ENCODE measurements at regions not wholly inside any gene's neighbourhood (a gene's known extent, or its start where the extent isn't known, plus 50 kb on each side); places are given as distances from the start of the nearest gene placed in this dataset.

DNA sequence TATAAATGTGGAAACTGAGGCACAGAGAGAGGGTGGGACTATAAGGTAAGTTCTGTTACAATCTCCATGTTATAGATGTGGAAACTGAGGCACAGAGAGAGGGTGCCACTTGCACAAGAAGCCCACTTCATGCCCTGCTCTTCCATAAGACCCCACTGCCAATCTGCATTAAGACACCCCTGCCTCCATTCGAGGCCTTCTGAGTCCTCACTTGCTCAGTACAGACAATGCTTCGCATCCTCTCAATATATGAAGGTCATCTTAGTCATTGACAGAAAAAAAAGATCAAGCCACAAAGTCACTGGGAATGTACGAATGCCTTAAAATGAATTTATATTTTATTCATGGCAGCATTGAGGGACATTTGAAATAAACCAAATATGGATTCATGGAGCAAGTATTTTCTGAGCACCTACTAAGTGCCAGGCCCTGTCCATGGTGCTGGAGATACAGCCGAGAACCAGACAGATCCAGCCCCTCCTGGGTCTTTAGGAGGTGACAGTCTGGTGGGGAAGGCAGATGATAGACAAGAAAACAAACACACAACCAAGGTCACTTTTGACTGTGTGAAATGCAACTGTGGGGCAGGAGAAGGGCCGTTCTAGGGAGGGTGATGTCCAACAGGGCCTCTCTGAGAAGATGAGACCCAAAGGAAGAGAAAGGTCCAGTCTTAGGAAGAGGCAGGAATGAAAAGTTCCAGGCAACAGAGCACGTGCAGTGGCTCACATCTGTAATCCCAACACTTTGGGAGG lies 92.5 kb upstream of the PTPN1 start:
- no peak for DNase-seq (ENCODE audit: low read depth)

- DNase-seq (ENCODE audit: low read depth): no peak
These were observed 91.1 kb upstream of the PTPN1 start for GRCh38 chr20:50418890-50419642.

GRCh38 chr20:50420380-50420779 lies 89.8 kb upstream of the PTPN1 start:
- no peak for DNase-seq (ENCODE audit: low read depth)

GRCh38 chr20:50421356-50422340 lies 88.5 kb upstream of the PTPN1 start:
- no peak for DNase-seq (ENCODE audit: low read depth)

DNA sequence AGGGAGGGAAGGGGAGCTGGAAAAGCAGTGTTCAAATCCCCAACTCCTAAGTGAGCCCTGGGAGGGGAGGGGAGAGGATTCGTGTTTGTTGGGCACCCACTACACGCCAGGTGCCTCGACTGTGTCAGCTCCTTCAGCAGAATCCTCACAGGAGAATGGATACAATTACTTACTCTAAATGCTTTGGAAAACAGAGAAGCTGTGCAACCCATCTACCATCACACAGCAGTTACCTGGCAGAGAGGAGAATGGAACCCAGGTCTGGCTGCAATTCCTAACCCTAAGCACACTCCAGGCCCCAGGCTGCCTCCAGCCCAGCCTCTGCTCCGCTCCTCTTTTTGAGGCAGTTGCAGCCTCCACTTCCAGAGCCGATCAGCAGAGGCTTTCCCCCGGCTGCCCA lies 86.4 kb upstream of the PTPN1 start:
- DNase-seq (ENCODE audit: low read depth): no peak

GRCh38 chr20:50425076-50425475 lies 85.1 kb upstream of the PTPN1 start:
- no peak for DNase-seq (ENCODE audit: low read depth)

DNA sequence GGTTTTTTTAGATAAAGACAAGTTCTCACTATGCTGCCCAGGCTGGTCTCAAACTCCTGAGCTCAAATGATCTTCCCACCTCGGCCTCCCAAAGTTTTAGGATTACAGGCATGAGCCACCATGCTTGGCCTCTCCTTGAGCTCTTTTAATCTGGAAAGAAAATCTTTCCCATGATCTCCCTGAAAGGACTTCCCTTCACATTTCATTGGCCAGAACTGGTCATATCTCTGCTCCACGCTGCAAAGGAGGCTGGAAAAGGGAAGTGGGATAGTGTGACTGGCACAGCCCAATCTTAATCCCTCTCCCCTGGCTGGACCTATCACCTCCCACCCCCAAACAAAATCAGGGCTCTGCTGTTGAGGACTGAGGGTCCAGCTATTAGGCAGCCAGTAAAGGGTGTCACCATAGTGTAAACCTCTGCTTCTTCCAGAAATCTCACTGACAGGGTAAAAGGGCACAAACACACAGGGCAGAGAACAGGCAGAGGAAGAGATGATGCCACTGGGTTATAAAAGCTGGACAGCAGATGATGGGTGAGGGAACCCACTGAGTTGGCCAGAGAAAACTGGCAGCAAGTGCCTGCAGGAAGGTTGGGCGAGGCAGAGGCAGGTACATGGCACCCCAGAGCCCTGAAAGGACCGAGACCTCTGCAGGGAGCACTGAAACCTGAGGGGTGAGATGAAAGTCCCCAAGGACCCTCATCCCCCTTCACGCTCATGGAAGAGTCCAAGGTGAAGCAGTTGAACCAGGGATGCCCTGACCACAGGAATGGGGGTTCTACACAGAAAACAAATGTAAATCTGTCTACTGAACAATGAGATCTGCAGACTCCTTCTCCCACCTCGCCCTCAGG lies 83.1 kb upstream of the PTPN1 start:
- no peak for DNase-seq (ENCODE audit: low read depth)

- peak; percentile 46 for DNase-seq (ENCODE audit: low read depth)
These were observed 82.5 kb upstream of the PTPN1 start for GRCh38 chr20:50427719-50428083.

GRCh38 chr20:50428097-50428828 lies 81.9 kb upstream of the PTPN1 start:
- DNase-seq (ENCODE audit: low read depth): no peak

- DNase-seq (ENCODE audit: low read depth): no peak
These were observed 80.8 kb upstream of the PTPN1 start for GRCh38 chr20:50429412-50429811.

DNA sequence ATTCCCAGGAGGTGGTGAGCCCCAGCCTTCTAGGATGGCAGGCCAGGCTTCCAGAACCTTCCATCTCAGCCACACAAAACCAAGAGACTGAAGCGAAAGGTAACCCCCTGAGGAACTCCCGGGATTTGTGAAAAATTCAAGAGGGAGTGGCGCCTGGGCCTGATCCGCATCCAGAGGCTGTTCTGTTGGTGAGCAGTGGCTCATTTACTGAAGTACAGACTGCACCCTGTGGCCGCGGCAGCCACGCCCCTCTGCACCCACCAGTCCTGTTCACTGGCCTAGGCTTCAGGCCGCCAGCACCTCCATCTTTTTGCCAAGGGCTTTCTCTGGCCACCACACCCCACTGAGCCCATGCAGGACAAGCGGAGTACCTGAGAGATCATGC lies 79.1 kb upstream of the PTPN1 start:
- no peak for DNase-seq (ENCODE audit: low read depth)

GRCh38 chr20:50433001-50433761 lies 77.0 kb upstream of the PTPN1 start:
- no peak for DNase-seq (ENCODE audit: low read depth)

DNA sequence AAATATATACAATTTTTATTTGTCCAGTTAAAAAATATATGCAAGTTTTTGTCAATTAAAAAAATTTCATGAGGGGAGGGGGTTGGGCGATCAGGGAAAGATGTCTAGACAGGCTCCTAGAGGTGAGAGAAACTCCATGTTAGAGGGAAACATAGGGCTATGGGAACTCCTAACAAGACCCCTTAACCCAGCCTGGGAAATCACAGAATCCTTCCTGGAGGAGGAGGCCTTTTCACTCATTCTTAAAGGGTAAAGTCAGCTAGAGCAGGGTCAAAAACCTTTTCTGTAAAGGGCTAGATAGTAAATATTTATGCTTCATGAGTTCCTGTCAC lies 75.9 kb upstream of the PTPN1 start:
- DNase-seq (ENCODE audit: low read depth): no peak

DNA sequence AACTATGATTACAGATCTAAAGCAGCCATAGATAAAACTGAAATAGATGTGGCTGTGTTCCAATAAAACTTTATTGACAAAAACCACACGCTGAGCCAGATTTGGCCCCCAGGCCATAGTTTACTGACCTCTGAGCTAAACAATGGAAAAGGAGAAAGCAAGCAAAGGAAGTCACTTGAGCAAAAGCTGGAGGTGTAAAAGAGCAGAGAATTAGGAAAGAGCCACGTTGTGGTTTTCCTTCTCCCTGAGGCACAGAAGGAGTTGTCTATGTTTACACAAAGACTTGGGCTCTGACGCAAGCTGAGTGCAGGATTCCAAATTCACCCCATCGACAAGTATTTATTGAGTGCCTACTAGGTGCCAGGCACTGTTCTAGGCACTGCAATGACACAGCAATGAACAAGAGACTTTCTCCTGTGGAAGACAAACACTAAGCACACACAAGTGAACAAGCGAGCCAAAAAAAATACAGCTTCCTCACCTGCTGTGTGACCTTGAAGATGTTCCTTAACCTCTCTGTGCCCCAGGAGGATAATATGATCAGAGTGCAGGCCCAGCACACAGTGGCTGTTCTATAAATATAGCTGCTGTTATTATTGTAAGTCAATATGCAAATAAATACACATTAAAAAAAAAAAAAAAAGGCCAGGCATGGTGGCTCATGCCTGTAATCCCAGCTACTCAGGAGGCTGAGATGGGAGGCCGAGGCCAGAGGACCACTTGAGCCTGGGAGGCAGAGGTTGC lies 75.4 kb upstream of the PTPN1 start:
- peak; percentile 79 for DNase-seq (ENCODE audit: low read depth)

DNA sequence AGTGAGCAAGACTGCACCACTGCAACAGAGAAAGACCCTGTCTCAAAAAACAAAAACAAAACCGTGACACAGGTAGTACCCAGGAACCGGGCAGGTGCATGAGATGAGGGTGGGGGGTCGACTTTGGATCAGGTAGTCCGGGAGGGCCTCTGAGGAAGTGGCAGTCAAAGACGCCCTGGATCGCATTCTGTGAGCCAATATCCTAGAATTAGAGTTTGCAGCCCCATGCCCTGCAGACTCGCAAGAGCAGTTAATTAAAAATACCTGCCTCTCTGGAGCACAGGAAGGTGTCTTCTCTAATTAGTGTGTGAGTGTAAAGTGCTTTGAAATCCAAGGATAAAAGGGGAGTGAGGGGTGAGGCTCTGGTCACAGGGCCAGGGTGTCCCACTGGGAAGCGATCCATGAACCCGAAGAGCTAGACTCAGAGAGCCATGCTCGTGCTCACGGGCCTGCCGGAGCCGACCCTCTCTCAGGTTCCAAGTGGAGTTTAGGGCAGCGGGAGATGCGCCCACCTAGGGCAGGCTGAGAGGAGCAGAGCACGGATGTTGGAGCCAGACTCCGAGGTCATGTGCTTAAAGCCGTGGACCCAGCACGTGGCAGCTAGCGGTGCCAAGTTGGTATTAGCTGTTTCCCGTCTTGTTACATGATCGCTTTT lies 74.7 kb upstream of the PTPN1 start:
- DNase-seq (ENCODE audit: low read depth): no peak

GRCh38 chr20:50436052-50436656 lies 74.0 kb upstream of the PTPN1 start:
- DNase-seq (ENCODE audit: low read depth): no peak

DNA sequence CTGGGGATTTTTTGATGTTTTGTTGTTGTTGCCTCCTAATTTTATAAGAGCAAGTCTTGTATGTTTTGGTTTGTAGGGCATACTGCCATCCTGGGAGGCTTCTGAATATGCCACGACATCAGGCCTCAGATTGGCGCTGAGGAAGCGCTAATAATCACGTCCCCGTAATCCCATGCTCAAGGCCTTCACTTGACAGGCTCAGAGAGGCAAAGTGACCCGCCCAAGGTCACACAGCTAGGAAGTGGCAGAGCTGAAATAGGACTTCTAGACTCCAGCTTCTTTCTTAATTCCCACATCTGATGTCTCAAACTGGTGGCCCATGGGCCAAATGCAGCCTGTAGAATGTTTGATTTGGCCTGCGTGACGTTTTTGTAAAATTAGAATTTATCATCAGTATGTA lies 73.5 kb upstream of the PTPN1 start:
- no peak for DNase-seq (ENCODE audit: low read depth)

GRCh38 chr20:50438986-50439407 lies 71.2 kb upstream of the PTPN1 start:
- peak; percentile 98 for DNase-seq (ENCODE audit: low read depth)

Measured in HT1080 (cell line).